HG02840 (cell line): ENCODE measurements at regions not wholly inside any gene's neighbourhood (a gene's known extent, or its start where the extent isn't known, plus 50 kb on each side); places are given as distances from the start of the nearest gene placed in this dataset.
"Not testable (repeated sequence)": the region's sequence is repeated elsewhere in the genome, so short reads cannot be mapped to it uniquely, and the experiment has no call there.

Experiments
- ATAC-seq: cut with Tn5 transposase; IDR thresholded peaks from one replicate; pipeline ENCODE4 v1.9.1; 2021; ENCODE audit warnings: mild to moderate bottlenecking, moderate library complexity, moderate number of reproducible peaks; ENCODE audit not compliant: unreplicated experiment, low FRiP score

DNA sequence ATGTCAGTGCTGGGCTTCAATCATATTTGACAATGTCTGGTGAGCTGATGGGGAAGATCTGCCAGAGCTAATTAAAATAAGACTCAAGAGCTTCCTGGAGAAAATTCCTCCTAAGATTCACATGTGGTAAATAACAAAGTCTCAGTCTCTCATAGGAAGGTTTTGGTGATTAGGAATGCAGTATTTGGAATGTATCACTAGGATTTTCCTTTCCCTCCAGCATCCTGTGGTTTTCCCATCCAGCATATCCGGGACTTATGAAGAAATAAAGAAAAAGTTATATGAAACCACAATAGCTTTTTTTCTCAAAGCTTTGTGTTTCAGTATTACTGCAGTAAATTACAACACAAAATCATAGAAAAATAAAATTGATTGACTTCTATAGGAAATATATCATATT is 1597.1 kb downstream of the ADGRL3 start:
- no peak for ATAC-seq

DNA sequence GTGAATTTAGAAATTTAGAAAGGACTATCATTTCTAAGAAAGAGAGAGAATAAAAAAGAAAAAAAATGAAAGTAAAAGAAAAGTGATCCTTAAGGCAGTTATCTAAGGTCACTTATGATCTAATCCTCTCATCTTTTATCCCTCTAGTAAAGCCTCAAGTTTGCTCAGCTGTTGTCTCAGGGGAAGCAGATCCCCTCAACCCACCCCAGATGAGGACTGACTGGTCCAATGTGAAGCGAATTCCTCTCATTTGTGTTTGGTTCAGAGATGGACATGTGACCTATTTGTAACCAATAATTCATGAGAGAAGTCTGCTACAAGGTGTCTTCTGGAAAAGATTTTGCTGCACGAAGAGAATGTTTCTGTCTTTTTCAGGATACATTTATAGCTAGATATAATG is 1591.3 kb downstream of the ADGRL3 start:
- ATAC-seq, result no peak

DNA sequence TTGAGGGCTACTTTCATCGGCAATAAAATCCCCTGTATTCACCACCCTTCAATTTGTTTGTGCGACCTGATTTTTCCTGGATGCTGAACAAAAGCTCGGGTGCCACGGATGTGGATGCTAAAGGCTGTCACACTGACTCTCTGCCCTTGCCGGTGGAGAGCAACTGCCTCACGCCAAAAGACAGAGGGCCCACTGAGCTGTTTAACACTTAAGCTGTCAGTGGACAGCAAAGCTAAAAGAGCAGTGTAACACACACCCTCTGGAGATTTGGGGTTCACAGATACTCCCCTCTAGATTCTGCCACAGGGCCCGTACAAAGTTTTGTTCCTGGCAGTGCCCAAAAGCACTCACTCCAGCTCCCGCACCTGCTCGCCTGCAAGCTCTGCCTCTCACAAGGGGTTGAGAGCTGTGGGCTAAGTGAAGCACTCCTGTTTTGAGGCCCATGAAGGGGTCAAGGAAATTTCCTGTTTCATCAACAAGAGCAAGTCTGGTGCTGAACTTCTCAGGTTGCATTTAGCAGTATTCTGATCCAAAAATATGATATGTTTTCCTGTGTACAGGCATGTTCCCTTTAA is 1571.9 kb downstream of the ADGRL3 start:
- no peak for ATAC-seq

DNA sequence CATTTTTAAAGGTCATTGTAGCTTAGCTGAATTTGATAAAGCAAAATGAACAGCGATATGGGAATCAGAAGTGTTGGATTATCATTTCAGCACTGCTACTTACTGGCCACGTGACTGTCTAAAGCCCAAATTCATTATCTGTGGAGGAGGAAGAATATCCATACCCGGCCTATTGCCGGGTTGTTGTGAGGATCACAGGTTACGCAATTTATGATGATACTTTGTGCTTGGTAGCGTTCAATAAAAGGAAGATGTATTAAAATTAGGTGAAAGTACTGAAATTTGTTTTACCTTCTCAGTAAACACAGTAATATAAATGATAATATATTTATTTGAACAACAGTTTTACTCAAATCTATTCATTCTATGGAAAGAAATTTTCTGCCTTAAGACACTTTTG is 1540.2 kb downstream of the ADGRL3 start:
- ATAC-seq, result no peak

DNA sequence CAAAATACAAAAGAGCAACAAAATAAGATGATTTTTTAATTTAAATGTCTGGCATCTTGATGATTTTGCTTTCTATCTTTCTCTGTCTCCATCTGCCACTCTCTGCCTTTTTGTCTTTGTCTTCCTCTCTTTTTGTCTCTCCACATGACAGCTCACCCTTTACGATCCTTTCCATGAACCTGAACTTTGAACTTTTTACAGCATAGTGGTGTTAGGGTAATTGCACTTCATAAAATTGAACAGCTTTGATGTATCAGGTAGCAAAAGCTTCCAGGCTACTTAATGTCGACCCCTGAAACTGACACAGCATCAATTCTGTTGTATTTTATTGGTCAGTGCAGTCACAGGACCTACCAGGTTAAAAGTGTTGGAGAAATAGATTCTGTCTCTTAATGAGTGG is 1517.0 kb downstream of the ADGRL3 start:
- no peak for ATAC-seq

DNA sequence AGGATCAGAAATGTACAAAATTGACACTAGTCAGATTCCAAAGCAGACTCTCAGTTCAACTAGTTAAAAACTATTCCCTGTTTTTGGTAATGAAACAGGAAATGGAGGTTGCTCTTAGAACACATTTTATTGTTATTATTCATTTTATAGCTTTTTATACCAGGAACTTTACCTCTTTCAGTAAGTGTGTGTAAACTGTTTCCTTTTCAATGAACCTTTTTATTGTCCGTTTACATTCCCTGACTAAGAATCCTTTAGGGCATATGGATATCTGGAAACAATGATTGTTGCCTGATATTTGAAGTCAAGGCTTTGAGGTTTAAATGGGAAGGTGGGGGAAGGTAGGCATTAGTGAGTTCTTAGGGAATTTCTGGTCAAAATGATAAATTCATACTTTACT is 1511.4 kb downstream of the ADGRL3 start:
- ATAC-seq, result no peak

DNA sequence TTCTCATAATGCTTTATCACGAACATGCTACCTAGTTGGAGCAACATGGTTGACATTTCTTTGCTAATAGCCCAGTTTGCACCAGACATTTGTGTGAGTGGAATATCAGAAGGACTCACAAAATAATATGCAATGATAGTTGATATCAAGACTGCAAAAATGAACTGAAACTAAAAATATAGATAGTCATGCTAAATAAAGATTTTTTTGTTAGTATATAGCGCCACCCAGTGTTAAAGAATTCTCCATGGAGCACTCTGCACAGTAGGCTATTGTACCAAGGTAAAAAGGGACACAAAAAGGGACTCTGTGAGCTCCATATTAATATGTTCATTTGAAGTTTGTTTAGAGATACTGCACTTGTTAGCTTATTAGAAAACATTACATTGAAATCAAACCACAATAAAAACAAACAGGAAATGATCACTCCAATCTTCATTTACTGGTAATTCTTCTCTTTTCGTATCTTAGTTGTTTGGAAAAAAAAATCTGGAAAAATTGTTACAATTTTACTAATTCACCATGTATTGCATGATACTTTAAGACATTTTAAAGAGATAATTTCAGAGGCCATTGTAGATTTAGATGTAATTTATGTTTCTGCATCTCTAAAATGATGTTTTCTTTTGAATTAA is 1509.6 kb downstream of the ADGRL3 start:
- no peak for ATAC-seq

DNA sequence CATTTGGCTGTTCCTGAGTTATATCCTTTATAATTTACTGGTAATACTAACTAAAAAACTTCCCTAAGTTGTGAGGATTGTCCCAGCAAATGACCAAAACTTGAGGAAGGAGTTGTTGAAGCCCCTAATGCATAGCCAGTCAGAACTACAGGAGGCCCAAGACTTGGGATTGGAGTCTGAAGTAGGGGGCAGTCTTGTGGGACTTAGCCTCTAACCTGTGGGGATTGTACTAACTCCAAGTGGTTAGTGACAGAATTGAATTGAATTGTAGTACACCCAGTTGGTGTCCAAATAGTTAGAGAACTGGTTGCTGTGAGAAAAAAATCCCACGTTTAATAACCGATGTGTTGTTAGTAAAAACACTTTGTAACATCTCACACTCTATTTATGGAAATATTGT is 1506.3 kb downstream of the ADGRL3 start:
- no peak for ATAC-seq

DNA sequence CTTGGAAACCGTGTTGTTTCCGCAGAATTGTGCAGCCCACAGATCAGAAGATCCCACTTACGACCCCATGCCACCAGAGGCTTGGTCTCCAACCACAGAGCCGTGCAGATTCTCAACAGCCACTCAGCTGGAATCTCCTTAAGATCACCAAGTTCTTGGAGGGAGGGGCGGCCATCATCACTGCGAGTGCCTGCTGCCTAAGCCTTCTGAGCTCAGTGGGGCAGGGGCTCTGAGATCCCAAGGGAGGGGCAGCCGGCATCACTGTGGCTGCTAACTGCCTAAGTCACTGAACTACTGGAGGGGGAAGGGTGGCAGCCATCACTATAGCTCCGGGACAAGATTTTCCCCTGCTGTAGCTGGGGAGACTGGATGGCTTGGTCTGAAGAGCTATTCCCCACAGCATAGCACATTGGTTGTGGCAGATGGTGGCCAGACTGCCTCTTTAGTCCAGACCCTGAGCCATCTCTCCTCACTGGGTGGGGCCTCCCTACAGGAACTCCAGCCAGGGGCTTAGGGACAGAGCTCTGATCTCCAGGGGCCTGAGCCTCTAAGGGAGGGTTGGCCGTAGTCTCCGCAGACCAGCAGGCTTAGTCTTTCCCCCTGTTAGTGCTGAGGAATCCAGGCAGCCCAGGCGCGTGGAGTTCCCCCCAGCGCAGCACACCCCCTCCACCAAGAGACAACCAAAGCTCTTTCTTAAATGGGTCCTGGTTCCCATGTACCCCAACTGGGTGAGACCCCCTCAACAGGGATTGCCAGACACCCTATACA is 1483.9 kb downstream of the ADGRL3 start:
- ATAC-seq, result no peak

DNA sequence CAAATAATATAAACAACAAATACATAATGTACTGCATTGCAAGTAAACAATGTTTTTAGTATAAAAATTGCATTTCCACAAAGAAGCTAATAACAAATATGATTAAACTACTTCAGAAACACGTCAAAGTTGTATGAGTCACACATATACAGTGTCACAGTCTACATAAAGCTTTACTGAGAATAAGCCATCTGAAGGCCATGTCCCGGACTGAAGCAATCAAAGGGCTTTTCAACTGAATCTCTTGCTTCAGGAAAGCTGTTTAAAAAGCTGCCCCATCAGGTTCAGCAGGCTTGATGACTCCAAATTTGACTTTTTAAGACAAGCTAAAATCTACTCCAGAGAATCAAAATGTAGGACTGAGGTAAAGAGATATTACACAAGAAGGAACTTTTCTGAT is 1476.8 kb downstream of the ADGRL3 start:
- ATAC-seq, result no peak

DNA sequence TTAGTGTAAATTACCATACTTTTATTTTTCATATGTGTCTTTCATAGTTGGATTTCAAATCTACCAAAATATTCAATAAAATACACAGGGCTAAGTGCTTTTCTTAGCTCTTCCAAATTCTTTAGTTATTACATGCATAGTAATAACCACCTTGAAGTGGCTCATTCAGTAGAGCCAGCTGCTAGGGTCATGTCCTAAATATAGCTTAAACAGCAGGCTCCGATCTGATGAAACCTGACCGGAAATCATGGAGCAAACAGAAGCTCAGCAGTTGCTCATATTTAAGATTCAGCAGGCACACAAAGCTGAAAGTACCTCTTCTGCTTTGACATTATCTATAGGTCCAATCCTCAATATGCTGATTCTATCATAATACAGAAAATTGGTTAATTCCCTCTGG is 1470.4 kb downstream of the ADGRL3 start:
- no peak for ATAC-seq

DNA sequence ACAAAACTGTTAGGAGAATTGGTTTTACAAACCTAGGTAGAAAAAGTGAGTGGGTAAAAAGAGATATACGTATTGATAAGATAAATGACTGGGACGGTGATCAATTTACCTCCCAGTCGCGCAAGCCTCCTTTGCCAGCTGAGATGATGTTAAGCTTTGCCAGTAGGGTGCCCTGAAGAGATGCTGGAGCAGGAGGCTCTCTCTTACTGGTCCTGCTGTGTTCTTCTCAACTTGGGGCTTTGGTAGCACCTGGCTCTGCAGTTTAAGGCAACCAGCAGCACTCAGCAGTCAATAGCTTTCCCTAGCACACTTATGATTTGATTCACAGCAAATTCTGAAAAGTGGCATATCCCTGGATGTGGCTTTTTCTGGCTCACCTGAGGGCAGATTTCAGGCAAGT is 1461.7 kb downstream of the ADGRL3 start:
- ATAC-seq, result no peak

DNA sequence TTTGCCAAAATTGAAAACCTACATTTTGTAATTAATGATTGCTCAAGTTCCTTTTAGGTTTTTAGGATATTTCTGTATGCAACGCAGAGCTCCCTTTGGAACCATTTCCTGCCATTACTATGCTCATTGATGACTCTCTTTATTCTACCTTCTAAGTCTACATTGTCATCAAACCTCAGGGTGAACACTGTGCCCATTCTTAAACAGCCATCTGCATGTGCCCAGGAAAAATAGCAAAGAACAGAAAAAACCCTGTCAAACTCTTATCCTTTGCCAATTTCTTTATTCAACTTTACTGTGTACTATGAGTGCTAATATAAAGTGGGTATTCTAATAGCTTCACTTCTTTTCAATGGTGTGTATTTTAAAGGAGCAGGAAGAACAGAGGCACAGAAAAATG is 1455.9 kb downstream of the ADGRL3 start:
- ATAC-seq, result no peak

DNA sequence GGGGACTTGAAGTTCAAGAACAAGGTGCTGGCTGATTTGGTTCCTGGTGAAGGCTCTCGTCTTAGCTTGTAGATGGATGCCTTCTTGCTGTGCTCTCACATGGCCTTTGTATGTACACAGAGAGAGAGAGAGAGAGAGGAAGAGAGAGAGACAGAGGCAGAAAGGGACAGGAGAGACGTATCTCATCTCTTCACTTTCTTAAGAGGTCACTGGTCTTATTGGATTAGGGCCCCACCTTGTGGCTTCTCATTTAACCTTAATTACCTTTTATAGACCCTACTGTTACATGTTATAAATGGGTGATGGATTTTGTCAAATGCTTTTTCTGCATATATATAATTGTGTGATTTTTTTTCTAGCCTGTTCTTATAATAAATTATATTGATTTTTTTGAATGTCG is 1444.2 kb downstream of the ADGRL3 start:
- ATAC-seq, result no peak

DNA sequence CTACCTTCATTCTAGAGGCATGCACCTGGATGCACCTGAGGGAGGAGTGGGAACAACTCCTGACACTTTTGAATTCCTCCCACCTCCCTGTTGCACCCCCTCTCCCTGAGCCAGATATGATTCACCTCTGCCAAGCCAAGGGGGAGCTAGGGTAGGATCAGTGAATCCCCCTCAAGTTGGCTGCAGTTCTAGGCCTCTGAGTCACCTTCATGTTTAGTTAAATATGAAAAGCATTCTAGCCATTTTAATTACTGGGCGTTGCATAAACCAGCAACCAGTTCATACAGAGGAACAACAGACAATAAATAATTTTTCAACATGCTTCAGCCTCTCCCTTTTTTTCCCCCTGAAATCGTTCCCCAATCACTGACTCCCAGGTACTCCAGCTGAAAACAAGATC is 1440.2 kb downstream of the ADGRL3 start:
- no peak for ATAC-seq

DNA sequence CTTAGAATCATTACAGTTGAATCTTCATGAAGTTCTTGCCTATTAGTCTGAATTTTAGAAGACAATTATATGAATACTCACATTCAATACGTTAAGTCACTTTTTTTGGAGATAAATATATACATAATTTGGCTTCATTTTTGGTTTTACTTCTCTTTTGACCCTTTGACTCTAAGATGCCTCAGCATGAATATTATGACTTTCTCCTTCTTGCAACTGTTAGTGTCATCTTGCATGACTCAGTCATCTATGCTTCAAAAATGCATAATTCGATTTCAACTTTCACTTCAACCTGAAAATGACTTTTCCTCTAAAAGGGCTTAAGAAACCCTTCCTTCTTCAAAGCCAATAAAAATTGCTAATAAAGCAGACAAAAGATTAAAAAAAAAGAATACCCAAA is 1427.5 kb downstream of the ADGRL3 start:
- no peak for ATAC-seq

DNA sequence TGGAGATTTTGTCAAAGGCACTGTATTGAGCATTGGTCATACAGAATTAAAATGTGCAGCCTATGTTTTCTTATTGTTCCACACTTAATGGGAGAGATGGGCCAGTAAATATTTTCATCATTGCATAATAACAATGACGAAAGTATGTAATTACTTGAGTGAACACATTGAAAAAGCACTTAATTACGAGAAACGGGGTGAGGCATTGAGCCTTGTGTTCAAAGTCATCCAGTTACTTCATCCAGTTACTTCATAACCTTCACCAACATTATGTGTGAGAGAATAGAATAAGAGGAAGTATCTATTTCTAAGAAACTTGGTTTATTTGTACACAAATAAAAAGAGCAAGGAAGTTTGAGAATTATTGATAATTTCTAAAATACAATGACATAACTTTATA is 1427.0 kb downstream of the ADGRL3 start:
- no peak for ATAC-seq

DNA sequence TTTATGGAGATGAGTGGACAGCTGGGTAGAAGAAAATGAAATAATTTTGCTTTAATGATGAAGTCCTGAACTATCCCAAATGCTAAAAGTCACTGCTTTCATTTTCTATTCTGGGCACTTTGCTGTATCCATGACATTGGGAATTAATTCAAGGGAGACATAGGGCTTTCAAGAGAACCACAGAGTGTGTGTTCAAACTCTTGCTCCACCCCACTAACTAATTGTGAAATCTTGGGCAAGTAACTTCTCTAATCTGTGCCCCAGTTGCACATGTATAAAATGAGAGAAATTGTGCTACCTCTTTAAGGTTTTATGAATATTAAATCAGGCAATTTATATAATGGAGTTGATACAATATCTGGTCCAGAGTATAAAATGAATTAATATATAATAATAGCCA is 1422.0 kb downstream of the ADGRL3 start:
- ATAC-seq, result no peak

DNA sequence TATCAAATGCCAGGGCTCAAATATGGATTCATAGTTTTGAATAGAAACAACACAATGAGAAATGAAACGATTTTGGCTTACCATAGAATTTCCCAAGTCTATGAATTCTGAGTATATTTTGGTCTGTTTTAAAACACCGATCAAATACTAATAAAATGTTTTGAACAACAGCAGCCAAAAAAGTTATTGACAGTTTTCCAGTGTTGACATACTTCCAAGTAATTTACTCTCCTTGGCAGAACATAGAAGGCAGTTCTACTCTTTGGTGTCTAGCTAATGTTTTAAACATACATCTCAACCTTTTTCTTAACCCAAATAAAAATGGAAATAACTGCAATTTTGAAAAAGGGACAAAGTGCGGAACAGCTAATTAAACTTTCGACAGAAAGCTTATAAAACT is 1419.8 kb downstream of the ADGRL3 start:
- no peak for ATAC-seq

DNA sequence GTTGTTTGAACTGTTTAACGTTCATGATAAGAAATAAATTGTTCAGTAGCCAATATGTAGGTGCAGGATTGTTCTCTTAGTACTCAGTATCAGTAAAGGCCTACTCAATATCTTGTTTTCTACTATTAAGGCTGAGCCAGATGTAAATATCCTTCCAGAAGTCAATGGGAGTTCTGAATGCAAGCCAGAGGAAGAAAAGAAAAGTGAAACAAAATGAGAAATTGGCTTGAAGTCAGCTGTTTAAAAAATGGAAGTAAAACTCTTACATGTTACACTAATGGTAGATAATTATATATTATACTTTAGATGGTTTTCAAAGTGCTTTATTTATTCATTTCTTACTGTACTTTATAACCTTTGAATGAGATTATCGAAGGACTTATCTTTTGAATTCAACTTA is 1417.9 kb downstream of the ADGRL3 start:
- no peak for ATAC-seq

DNA sequence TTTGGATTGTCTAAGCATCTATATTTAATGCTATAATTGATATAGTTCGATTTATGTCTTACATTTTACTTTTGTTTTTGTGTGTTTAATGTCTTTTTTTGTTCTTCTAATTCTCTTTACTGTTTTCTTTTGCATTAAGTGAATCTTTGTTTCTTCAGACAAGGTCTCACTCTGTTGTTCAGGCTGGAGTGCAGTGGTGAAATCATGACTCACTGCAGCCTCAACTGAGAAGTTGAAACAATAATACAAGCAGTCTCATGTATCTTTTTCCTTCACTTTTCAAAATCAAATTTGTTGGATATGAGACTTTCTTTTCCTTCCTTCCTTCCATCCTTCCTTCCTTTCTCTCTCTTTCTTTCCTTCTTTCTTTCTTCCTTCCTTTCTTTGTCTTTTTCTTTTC is 1401.6 kb downstream of the ADGRL3 start:
- ATAC-seq, result no peak

DNA sequence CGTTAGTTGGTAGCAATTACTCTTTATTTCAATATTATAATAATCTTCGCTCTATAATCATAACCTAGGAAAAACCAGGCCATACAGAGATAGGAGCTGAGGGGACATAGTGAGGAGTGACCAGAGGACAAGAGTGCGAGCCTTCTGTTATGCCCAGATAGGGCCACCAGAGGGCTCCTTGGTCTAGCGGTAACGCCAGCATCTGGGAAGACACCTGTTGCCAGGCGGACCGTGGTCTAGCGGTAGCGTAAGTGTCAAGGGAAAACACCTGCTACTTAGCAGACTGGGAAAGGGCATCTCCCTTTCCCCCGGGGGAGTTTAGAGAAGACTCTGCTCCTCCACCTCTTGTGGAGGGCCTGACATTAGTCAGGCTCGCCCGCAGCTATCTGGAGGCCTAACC is 1395.1 kb downstream of the ADGRL3 start:
- ATAC-seq, result not testable (repeated sequence)
